Erythroblast (primary cell): ENCODE measurements at regions not wholly inside any gene's neighbourhood (a gene's known extent, or its start where the extent isn't known, plus 50 kb on each side); places are given as distances from the start of the nearest gene placed in this dataset.

Experiments used
- GATA1 ChIP-seq: IDR thresholded peaks from 2 replicates; pipeline ENCODE4 v1.6.1; 2011; ENCODE audit warnings: low read depth, mild to moderate bottlenecking, control low read depth, low read length, moderate library complexity
- POLR2A ChIP-seq: IDR thresholded peaks from 2 replicates; pipeline ENCODE4 v1.6.1; 2011; ENCODE audit warnings: mild to moderate bottlenecking, low read length

GRCh38 chr15:95616306-95616705, 714.2 kb upstream of the NR2F2 start:
- TF ChIP-seq POLR2A (no peak), GATA1 (no peak)
